ENCODE measurements at regions not wholly inside any gene's neighbourhood (a gene's known extent, or its start where the extent isn't known, plus 50 kb on each side); places are given as distances from the start of the nearest gene placed in this dataset.

- Histone ChIP-seq H3K4me3 (no peak overlapping the region), H3K36me3 (ENCODE audit: low read depth, missing control alignments) (no peaks in the 10 kb centered on the region), H3K9me3 (no peaks in the 10 kb centered on the region), H3K27me3 (no peaks in the 10 kb centered on the region), H3K27ac (no peak overlapping the region), H3K4me1 (no peaks in the 10 kb centered on the region)
- no peak for DNase-seq
- intact Hi-C loops (cut with DNase I; ENCODE audit: low total_unique reads), result no loop called here
- 94 to 96% methylated on average over 2 of the region's 2 CpGs for WGBS, 2 donors
- no peak for TF ChIP-seq CTCF (IDR thresholded peaks at IDR 0.05)
- TF ChIP-seq POLR2A (IDR thresholded peaks at IDR 0.05), result no peak
These were observed 332.8 kb upstream of the PLET1 start for GRCh38 chr11:112593440-112593839.

GRCh38 chr11:112596324-112596723, 335.7 kb upstream of the PLET1 start:
- H3K4me1 ChIP-seq, result no peaks in the 10 kb centered on the region
- no peak overlapping the region for H3K4me3 ChIP-seq
- H3K27ac ChIP-seq, result no peak overlapping the region
- intact Hi-C loops (cut with DNase I; ENCODE audit: low total_unique reads), result no loop called here
- no peaks in the 10 kb centered on the region for H3K9me3 ChIP-seq
- no peak for TF ChIP-seq CTCF (IDR thresholded peaks at IDR 0.05)
- TF ChIP-seq POLR2A (IDR thresholded peaks at IDR 0.05), result no peak
- H3K27me3 ChIP-seq, result no peaks in the 10 kb centered on the region
- no peak for DNase-seq
- no peaks in the 10 kb centered on the region for H3K36me3 ChIP-seq (ENCODE audit: low read depth, missing control alignments)

GRCh38 chr11:112597286-112597790, 336.7 kb upstream of the PLET1 start:
- 88 to 95% methylated on average over 2 of the region's 2 CpGs for WGBS, 2 donors
- TF ChIP-seq POLR2A (IDR thresholded peaks at IDR 0.05) (no peak), CTCF (IDR thresholded peaks at IDR 0.05) (no peak)
- intact Hi-C loops (cut with DNase I; ENCODE audit: low total_unique reads), result no loop called here
- H3K27me3 ChIP-seq, result no peaks in the 10 kb centered on the region
- H3K9me3 ChIP-seq, result no peaks in the 10 kb centered on the region
- H3K4me1 ChIP-seq, result no peaks in the 10 kb centered on the region
- no peaks in the 10 kb centered on the region for H3K36me3 ChIP-seq (ENCODE audit: low read depth, missing control alignments)
- no peak overlapping the region for H3K4me3 ChIP-seq
- no peak for DNase-seq
- no peak overlapping the region for H3K27ac ChIP-seq

GRCh38 chr11:112599265-112599664, 338.6 kb upstream of the PLET1 start:
- Histone ChIP-seq H3K9me3 (no peaks in the 10 kb centered on the region), H3K27me3 (no peaks in the 10 kb centered on the region), H3K4me1 (no peaks in the 10 kb centered on the region), H3K4me3 (no peak overlapping the region), H3K36me3 (ENCODE audit: low read depth, missing control alignments) (no peaks in the 10 kb centered on the region), H3K27ac (no peak overlapping the region)
- DNase-seq, result no peak
- intact Hi-C loops (cut with DNase I; ENCODE audit: low total_unique reads), result no loop called here
- TF ChIP-seq CTCF (IDR thresholded peaks at IDR 0.05) (no peak), POLR2A (IDR thresholded peaks at IDR 0.05) (no peak)

GRCh38 chr11:112599856-112600533, 339.3 kb upstream of the PLET1 start:
- H3K9me3 ChIP-seq, result no peaks in the 10 kb centered on the region
- H3K27ac ChIP-seq, result no peak overlapping the region
- H3K4me1 ChIP-seq, result no peaks in the 10 kb centered on the region
- H3K36me3 ChIP-seq (ENCODE audit: low read depth, missing control alignments), result no peaks in the 10 kb centered on the region
- WGBS, 2 donors, result 84 to 86% methylated on average over 5 of the region's 5 CpGs
- no peak overlapping the region for H3K4me3 ChIP-seq
- no peak for DNase-seq
- TF ChIP-seq CTCF (IDR thresholded peaks at IDR 0.05) (no peak), POLR2A (IDR thresholded peaks at IDR 0.05) (no peak)
- H3K27me3 ChIP-seq, result no peaks in the 10 kb centered on the region
- intact Hi-C loops (cut with DNase I; ENCODE audit: low total_unique reads), result no loop called here

Data from testis (tissue), 2 donors.